ENCODE measurements at regions not wholly inside any gene's neighbourhood (a gene's known extent, or its start where the extent isn't known, plus 50 kb on each side); places are given as distances from the start of the nearest gene placed in this dataset.

- Histone ChIP-seq H3K27ac (ENCODE audit: low read length) (no peak overlapping the region), H3K4me3 (ENCODE audit: low read length in 2 of 2) (no peak overlapping the region), H3K9ac (ENCODE audit: low read length in 2 of 2) (no peak overlapping the region), H3K9me3 (ENCODE audit: control insufficient read depth in 2 of 2, low read length in 2 of 2) (no peaks in the 10 kb centered on the region), H3K36me3 (ENCODE audit: control insufficient read depth in 2 of 2, insufficient read depth in 2 of 2, low read length in 2 of 2) (no peaks in the 10 kb centered on the region), H3K27me3 (ENCODE audit: control insufficient read depth in 1 of 2, insufficient read depth in 2 of 2, low read length in 2 of 2) (no peaks in the 10 kb centered on the region), H3K4me1 (ENCODE audit: control insufficient read depth, insufficient read depth, low read length) (no peaks in the 10 kb centered on the region)
Measured at GRCh38 chr5:105807951-105808350, 1862.8 kb downstream of the EFNA5 start.

- Histone ChIP-seq H3K27ac (ENCODE audit: low read length) (no peak overlapping the region), H3K27me3 (ENCODE audit: control insufficient read depth in 1 of 2, insufficient read depth in 2 of 2, low read length in 2 of 2) (no peaks in the 10 kb centered on the region), H3K4me1 (ENCODE audit: control insufficient read depth, insufficient read depth, low read length) (no peaks in the 10 kb centered on the region), H3K9ac (ENCODE audit: low read length in 2 of 2) (no peak overlapping the region), H3K4me3 (ENCODE audit: low read length in 2 of 2) (no peak overlapping the region), H3K36me3 (ENCODE audit: control insufficient read depth in 2 of 2, insufficient read depth in 2 of 2, low read length in 2 of 2) (no peaks in the 10 kb centered on the region), H3K9me3 (ENCODE audit: control insufficient read depth in 2 of 2, low read length in 2 of 2) (no peaks in the 10 kb centered on the region)
Measured at GRCh38 chr5:105807290-105807689, 1863.4 kb downstream of the EFNA5 start.

- Histone ChIP-seq H3K9ac (ENCODE audit: low read length in 2 of 2) (no peak overlapping the region), H3K27ac (ENCODE audit: low read length) (no peak overlapping the region), H3K4me3 (ENCODE audit: low read length in 2 of 2) (no peak overlapping the region), H3K27me3 (ENCODE audit: control insufficient read depth in 1 of 2, insufficient read depth in 2 of 2, low read length in 2 of 2) (no peaks in the 10 kb centered on the region), H3K4me1 (ENCODE audit: control insufficient read depth, insufficient read depth, low read length) (no peaks in the 10 kb centered on the region), H3K9me3 (ENCODE audit: control insufficient read depth in 2 of 2, low read length in 2 of 2) (no peaks in the 10 kb centered on the region), H3K36me3 (ENCODE audit: control insufficient read depth in 2 of 2, insufficient read depth in 2 of 2, low read length in 2 of 2) (no peaks in the 10 kb centered on the region)
Measured at GRCh38 chr5:105806596-105806995, 1864.1 kb downstream of the EFNA5 start.

GRCh38 chr5:105803431-105803830 lies 1867.3 kb downstream of the EFNA5 start:
- Histone ChIP-seq H3K27me3 (ENCODE audit: control insufficient read depth in 1 of 2, insufficient read depth in 2 of 2, low read length in 2 of 2) (no peaks in the 10 kb centered on the region), H3K9ac (ENCODE audit: low read length in 2 of 2) (no peak overlapping the region), H3K27ac (ENCODE audit: low read length) (no peak overlapping the region)

GRCh38 chr5:105794578-105794977 lies 1876.2 kb downstream of the EFNA5 start:
- H3K36me3 ChIP-seq (ENCODE audit: control insufficient read depth in 2 of 2, insufficient read depth in 2 of 2, low read length in 2 of 2): no peaks in the 10 kb centered on the region
- no peak overlapping the region for H3K27ac ChIP-seq (ENCODE audit: low read length)
- H3K9ac ChIP-seq (ENCODE audit: low read length in 2 of 2): no peak overlapping the region
- H3K27me3 ChIP-seq (ENCODE audit: control insufficient read depth in 1 of 2, insufficient read depth in 2 of 2, low read length in 2 of 2): no peaks in the 10 kb centered on the region
- no peaks in the 10 kb centered on the region for H3K4me1 ChIP-seq (ENCODE audit: control insufficient read depth, insufficient read depth, low read length)
- no peaks in the 10 kb centered on the region for H3K9me3 ChIP-seq (ENCODE audit: control insufficient read depth in 2 of 2, low read length in 2 of 2)
- no peak overlapping the region for H3K4me3 ChIP-seq (ENCODE audit: low read length in 2 of 2)

More at GRCh38 chr5:105803431-105803830, 1867.3 kb downstream of the EFNA5 start:
- Histone ChIP-seq H3K9me3 (ENCODE audit: control insufficient read depth in 2 of 2, low read length in 2 of 2) (no peaks in the 10 kb centered on the region), H3K4me3 (ENCODE audit: low read length in 2 of 2) (no peak overlapping the region), H3K4me1 (ENCODE audit: control insufficient read depth, insufficient read depth, low read length) (no peaks in the 10 kb centered on the region), H3K36me3 (ENCODE audit: control insufficient read depth in 2 of 2, insufficient read depth in 2 of 2, low read length in 2 of 2) (no peaks in the 10 kb centered on the region)

GRCh38 chr5:105789246-105789645 lies 1881.5 kb downstream of the EFNA5 start:
- Histone ChIP-seq H3K36me3 (ENCODE audit: control insufficient read depth in 2 of 2, insufficient read depth in 2 of 2, low read length in 2 of 2) (no peaks in the 10 kb centered on the region), H3K4me3 (ENCODE audit: low read length in 2 of 2) (no peak overlapping the region), H3K9ac (ENCODE audit: low read length in 2 of 2) (no peak overlapping the region), H3K4me1 (ENCODE audit: control insufficient read depth, insufficient read depth, low read length) (no peaks in the 10 kb centered on the region), H3K27me3 (ENCODE audit: control insufficient read depth in 1 of 2, insufficient read depth in 2 of 2, low read length in 2 of 2) (no peaks in the 10 kb centered on the region), H3K9me3 (ENCODE audit: control insufficient read depth in 2 of 2, low read length in 2 of 2) (no peaks in the 10 kb centered on the region), H3K27ac (ENCODE audit: low read length) (no peak overlapping the region)

GRCh38 chr5:105783811-105784210 lies 1886.9 kb downstream of the EFNA5 start:
- Histone ChIP-seq H3K9ac (ENCODE audit: low read length in 2 of 2) (no peak overlapping the region), H3K36me3 (ENCODE audit: control insufficient read depth in 2 of 2, insufficient read depth in 2 of 2, low read length in 2 of 2) (no peaks in the 10 kb centered on the region), H3K9me3 (ENCODE audit: control insufficient read depth in 2 of 2, low read length in 2 of 2) (no peaks in the 10 kb centered on the region), H3K27ac (ENCODE audit: low read length) (no peak overlapping the region), H3K27me3 (ENCODE audit: control insufficient read depth in 1 of 2, insufficient read depth in 2 of 2, low read length in 2 of 2) (no peaks in the 10 kb centered on the region), H3K4me1 (ENCODE audit: control insufficient read depth, insufficient read depth, low read length) (no peaks in the 10 kb centered on the region), H3K4me3 (ENCODE audit: low read length in 2 of 2) (no peak overlapping the region)

- Histone ChIP-seq H3K36me3 (ENCODE audit: control insufficient read depth in 2 of 2, insufficient read depth in 2 of 2, low read length in 2 of 2) (no peaks in the 10 kb centered on the region), H3K9me3 (ENCODE audit: control insufficient read depth in 2 of 2, low read length in 2 of 2) (no peaks in the 10 kb centered on the region), H3K4me3 (ENCODE audit: low read length in 2 of 2) (no peak overlapping the region), H3K4me1 (ENCODE audit: control insufficient read depth, insufficient read depth, low read length) (no peaks in the 10 kb centered on the region), H3K27ac (ENCODE audit: low read length) (no peak overlapping the region), H3K27me3 (ENCODE audit: control insufficient read depth in 1 of 2, insufficient read depth in 2 of 2, low read length in 2 of 2) (no peaks in the 10 kb centered on the region), H3K9ac (ENCODE audit: low read length in 2 of 2) (no peak overlapping the region)
Measured at GRCh38 chr5:105782501-105782900, 1888.2 kb downstream of the EFNA5 start.

- Histone ChIP-seq H3K9ac (ENCODE audit: low read length in 2 of 2) (no peak overlapping the region), H3K4me3 (ENCODE audit: low read length in 2 of 2) (no peak overlapping the region), H3K27ac (ENCODE audit: low read length) (no peak overlapping the region), H3K9me3 (ENCODE audit: control insufficient read depth in 2 of 2, low read length in 2 of 2) (no peaks in the 10 kb centered on the region), H3K4me1 (ENCODE audit: control insufficient read depth, insufficient read depth, low read length) (no peaks in the 10 kb centered on the region), H3K27me3 (ENCODE audit: control insufficient read depth in 1 of 2, insufficient read depth in 2 of 2, low read length in 2 of 2) (no peaks in the 10 kb centered on the region), H3K36me3 (ENCODE audit: control insufficient read depth in 2 of 2, insufficient read depth in 2 of 2, low read length in 2 of 2) (no peaks in the 10 kb centered on the region)
Measured at GRCh38 chr5:105773241-105773640, 1897.5 kb downstream of the EFNA5 start.

GRCh38 chr5:105767267-105767666 lies 1903.5 kb downstream of the EFNA5 start:
- H3K4me1 ChIP-seq (ENCODE audit: control insufficient read depth, insufficient read depth, low read length): no peaks in the 10 kb centered on the region
- H3K9ac ChIP-seq (ENCODE audit: low read length in 2 of 2): no peak overlapping the region
- no peaks in the 10 kb centered on the region for H3K36me3 ChIP-seq (ENCODE audit: control insufficient read depth in 2 of 2, insufficient read depth in 2 of 2, low read length in 2 of 2)
- no peaks in the 10 kb centered on the region for H3K27me3 ChIP-seq (ENCODE audit: control insufficient read depth in 1 of 2, insufficient read depth in 2 of 2, low read length in 2 of 2)
- H3K4me3 ChIP-seq (ENCODE audit: low read length in 2 of 2): no peak overlapping the region
- H3K9me3 ChIP-seq (ENCODE audit: control insufficient read depth in 2 of 2, low read length in 2 of 2): no peaks in the 10 kb centered on the region
- H3K27ac ChIP-seq (ENCODE audit: low read length): no peak overlapping the region

GRCh38 chr5:105762728-105763127 lies 1908.0 kb downstream of the EFNA5 start:
- Histone ChIP-seq H3K4me1 (ENCODE audit: control insufficient read depth, insufficient read depth, low read length) (no peaks in the 10 kb centered on the region), H3K27ac (ENCODE audit: low read length) (no peak overlapping the region), H3K36me3 (ENCODE audit: control insufficient read depth in 2 of 2, insufficient read depth in 2 of 2, low read length in 2 of 2) (no peaks in the 10 kb centered on the region), H3K9ac (ENCODE audit: low read length in 2 of 2) (no peak overlapping the region), H3K4me3 (ENCODE audit: low read length in 2 of 2) (no peak overlapping the region), H3K9me3 (ENCODE audit: control insufficient read depth in 2 of 2, low read length in 2 of 2) (peaks cover 7 to 9% of the 10 kb centered on the region in 2 donors), H3K27me3 (ENCODE audit: control insufficient read depth in 1 of 2, insufficient read depth in 2 of 2, low read length in 2 of 2) (no peaks in the 10 kb centered on the region)
